ENCODE measurements at regions not wholly inside any gene's neighbourhood (a gene's known extent, or its start where the extent isn't known, plus 50 kb on each side); places are given as distances from the start of the nearest gene placed in this dataset.

DNA sequence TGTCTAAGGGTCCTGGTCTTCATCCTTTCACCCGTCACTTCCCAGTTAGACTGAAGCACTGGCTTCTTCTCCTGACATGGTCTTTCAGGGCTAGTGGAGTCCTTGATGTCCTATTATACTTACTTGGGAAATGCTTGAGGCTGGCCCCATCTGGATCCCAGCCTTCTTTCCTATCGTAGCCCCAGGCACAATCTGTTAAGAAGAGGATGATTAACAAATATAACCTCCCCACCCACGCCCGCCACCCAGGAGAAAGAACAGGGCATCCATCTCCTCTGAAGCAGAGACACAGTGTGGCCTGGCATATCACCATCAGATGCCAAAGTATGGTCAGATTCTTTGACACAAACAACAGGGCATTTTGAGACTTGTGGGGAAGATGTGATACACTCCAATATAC lies 530.1 kb downstream of the SOX11 start:
- no peak overlapping the region for H3K4me3 ChIP-seq (ENCODE audit: low read length)
- no peak for DNase-seq (ENCODE audit: low read depth)
- TF ChIP-seq, protein P1, sequence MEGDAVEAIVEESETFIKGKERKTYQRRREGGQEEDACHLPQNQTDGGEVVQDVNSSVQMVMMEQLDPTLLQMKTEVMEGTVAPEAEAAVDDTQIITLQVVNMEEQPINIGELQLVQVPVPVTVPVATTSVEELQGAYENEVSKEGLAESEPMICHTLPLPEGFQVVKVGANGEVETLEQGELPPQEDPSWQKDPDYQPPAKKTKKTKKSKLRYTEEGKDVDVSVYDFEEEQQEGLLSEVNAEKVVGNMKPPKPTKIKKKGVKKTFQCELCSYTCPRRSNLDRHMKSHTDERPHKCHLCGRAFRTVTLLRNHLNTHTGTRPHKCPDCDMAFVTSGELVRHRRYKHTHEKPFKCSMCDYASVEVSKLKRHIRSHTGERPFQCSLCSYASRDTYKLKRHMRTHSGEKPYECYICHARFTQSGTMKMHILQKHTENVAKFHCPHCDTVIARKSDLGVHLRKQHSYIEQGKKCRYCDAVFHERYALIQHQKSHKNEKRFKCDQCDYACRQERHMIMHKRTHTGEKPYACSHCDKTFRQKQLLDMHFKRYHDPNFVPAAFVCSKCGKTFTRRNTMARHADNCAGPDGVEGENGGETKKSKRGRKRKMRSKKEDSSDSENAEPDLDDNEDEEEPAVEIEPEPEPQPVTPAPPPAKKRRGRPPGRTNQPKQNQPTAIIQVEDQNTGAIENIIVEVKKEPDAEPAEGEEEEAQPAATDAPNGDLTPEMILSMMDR (IDR thresholded peaks at IDR 0.05; ENCODE audit: insufficient read depth, low read depth, low read length, missing control alignments) = no peak

DNA sequence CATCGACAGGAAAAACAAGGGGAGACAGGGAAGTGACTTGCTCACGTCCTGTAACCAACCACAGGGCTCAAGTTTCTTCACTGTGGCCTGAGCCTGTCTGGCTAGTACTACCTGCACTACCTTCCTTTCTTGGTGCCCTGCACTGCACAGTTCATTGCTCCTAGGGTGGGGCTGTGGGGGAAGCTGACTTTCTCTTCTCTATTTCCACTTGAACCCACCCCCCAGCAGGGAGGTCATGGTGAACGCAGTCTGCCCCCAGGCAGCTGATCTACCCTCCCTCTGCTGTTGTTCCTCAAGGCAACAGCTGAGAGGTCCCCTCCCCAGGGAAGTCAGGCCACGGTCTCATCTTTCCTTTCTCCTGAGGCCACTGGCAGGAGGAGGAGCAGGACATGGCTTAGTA lies 532.1 kb downstream of the SOX11 start:
- TF ChIP-seq, protein P1 (IDR thresholded peaks at IDR 0.05; ENCODE audit: insufficient read depth, low read depth, low read length, missing control alignments) = no peak
- H3K4me3 ChIP-seq (ENCODE audit: low read length) = no peak overlapping the region
- DNase-seq (ENCODE audit: low read depth) = no peak

DNA sequence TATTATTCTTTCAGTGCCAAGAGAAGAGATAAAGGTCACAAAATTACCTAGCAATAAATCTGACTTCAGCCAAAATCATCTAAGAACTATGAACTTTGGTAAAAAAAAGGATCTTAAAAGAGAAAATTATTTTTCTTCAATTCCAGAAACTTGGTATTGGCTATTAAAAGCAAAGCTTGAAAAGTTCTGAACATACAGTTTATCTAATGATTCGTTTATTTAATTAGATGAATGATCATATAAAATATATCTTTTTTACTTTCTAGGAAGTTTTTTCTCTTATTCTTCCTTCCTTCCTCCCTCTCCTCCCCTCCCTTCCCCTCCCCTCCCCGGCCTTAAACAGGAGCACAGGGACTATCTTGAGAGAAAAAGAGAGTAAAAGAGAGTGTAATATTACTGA lies 536.1 kb downstream of the SOX11 start:
- no peak for DNase-seq (ENCODE audit: low read depth)
- TF ChIP-seq, protein P1 (IDR thresholded peaks at IDR 0.05; ENCODE audit: insufficient read depth, low read depth, low read length, missing control alignments) = no peak
- no peak overlapping the region for H3K4me3 ChIP-seq (ENCODE audit: low read length)

DNA sequence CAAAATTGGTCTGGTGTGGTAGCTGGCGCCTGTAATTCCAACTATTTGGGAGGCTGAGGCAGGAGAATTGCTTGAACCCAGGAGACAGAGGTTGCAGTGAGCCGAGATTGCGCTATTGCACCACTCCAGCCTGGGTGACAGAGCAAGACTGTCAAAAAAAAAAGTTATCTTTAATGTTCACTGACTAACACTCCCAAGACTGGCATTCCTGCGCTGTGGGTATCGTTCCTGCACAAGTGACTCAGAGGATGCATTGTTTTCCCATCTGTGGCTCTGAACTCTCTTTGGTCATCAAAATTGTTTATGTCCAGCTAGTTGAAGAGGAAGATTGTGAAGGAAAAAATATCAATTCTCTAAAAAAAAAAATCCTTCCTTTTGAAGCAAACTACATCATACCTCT lies 539.0 kb downstream of the SOX11 start:
- TF ChIP-seq, protein P1 (IDR thresholded peaks at IDR 0.05; ENCODE audit: insufficient read depth, low read depth, low read length, missing control alignments) = no peak
- H3K4me3 ChIP-seq (ENCODE audit: low read length) = no peak overlapping the region
- DNase-seq (ENCODE audit: low read depth) = no peak

DNA sequence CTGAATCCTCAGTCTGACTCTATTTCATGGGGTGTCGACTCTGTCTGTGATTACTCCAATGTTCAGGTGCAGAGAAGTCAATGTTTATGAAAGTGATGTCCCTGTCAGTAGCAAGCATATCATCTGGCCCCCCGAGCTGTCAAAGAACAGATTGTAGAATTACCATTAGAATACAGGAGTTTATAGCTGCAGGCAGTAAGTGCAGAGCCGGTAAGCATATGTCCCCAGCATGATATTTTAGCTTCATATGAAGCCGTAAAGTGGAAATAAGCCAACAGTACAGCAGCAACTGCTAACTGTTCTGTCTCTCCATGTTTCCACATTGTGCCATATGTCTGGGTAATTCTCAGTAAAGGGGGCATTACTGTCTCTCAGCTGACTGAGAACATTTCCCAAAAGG lies 541.8 kb downstream of the SOX11 start:
- TF ChIP-seq, protein P1 (IDR thresholded peaks at IDR 0.05; ENCODE audit: insufficient read depth, low read depth, low read length, missing control alignments) = no peak
- H3K4me3 ChIP-seq (ENCODE audit: low read length) = no peak overlapping the region
- DNase-seq (ENCODE audit: low read depth) = no peak

DNA sequence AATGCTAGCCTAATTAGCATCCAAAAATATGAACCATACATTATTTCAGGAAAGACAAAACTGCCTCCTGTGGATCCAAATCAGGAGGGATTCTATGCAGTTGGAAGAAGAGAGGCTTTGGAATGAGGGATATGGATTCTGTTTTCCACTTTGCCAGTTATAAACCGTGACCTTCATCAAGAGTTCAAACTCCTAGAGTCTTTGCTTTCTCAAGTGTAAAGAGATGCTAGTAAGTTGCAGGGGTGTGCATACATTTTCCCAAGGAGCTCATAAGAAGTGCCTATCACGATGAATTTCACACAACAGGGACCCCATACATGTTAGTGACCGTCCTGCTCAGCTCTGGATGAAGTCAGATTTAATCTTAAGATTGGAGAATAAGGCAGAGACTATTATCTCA lies 542.5 kb downstream of the SOX11 start:
- TF ChIP-seq, protein P1 (IDR thresholded peaks at IDR 0.05; ENCODE audit: insufficient read depth, low read depth, low read length, missing control alignments) = no peak
- DNase-seq (ENCODE audit: low read depth) = no peak
- H3K4me3 ChIP-seq (ENCODE audit: low read length) = no peak overlapping the region

DNA sequence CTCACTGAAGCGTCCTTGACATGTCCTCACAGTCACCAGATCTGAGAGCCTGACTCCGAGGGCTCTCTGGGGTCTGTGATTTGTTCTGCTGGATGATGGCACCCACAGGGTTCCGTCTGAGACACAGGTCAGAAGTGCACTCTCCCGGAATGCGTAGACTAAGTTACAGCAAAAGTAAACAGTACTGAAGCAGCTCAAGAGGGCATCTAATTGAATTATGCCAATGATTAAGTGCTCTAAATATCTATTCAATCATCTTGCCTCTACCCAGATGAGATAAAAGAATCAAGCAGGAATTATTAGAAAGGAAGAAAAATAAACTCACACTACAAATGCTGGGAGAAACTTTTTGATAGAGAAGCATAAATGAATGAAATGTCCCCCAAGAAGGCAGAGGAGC lies 544.1 kb downstream of the SOX11 start:
- no peak overlapping the region for H3K4me3 ChIP-seq (ENCODE audit: low read length)
- TF ChIP-seq, protein P1 (IDR thresholded peaks at IDR 0.05; ENCODE audit: insufficient read depth, low read depth, low read length, missing control alignments) = no peak
- DNase-seq (ENCODE audit: low read depth) = no peak
